Activated CD4-positive, alpha-beta T cell treated with anti-CD3 and anti-CD28 coated beads for 4 hours (primary cell): ENCODE measurements at regions not wholly inside any gene's neighbourhood (a gene's known extent, or its start where the extent isn't known, plus 50 kb on each side); places are given as distances from the start of the nearest gene placed in this dataset.

Experiments used
- DNase-seq, 2 donors: peaks; one replicate each; pipeline ENCODE4 v3.0.0-alpha.2; 2020

DNA sequence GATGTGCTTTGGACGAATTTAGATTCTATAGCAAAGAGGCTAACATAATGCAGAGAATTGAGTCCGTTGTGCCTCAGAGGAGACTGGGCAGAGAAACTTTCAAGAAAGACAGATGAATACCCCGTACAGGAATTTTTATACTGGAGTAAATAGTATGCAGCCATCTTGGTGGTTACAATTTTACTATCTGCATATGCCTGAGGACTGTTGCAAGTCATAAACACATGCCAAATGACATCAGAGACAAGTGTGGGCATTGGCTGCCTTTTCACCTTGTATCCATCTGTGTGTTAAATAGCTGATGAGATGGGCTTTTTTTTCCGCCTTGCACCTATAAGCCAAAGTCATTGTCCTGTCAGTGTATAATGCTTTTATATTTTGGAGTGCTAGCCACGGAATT is 267.5 kb upstream of the SP4 start:
- DNase-seq = no peak

DNA sequence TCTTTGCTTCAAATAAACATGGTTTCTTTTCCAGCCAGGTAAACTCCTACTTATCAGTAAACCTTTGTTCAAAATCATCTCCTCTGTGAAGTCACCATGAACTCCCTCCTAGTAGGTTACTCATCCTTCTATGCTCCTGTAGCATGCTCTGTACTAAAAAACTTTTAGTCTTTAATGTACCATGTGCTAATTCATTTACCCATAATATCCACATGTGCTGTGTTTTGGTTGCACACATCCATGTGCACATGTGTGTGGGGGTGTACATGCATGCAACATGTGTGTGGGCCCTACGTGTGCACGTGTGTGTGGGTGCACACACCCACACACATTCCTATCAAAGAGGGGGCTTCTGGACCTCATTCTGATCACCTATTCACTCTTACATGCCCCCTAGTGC is 259.9 kb upstream of the SP4 start:
- DNase-seq = no peak

DNA sequence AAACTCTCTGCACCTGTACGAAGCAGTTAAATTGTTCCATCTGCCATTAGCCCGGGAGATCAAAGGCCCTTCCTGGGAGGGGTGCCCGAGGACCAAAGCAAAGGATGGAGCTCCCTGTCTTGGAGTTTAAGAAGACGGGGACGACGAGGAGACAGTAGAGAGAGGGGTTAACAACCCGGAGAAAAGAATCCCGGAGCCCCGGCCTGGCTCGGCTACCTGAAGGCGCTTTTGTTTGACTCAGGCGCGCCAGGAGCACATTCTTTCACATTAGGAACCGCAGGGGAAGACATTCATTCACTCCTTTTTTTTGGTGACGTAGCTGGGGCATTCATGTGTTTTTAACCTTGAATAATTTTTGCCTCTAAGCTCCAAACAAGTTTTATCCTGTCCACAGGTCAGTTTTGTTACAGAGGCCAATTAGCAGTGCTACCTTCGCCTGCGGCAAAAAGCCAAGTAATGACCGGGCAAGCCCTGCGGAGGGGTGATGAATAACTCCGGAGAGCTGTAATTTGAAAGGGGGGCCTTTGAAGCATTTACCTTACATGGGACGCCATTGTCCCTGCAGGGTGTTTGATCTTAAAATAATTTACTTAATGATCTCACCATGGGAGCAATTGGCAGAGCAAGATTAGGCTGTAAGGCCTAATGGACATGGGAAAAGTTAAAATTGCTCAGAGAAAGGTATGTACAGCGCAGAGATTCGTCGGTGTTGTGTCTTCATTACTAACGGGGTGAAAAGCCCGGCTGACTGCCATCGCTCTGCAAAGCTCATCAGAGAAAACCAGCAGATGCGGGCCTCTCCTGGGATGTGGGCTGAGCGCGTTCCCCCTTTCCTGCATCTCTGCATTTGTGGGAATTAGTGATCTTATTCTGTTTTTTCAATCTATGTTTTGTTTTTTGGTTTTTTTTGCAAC is 258.0 kb upstream of the SP4 start:
- DNase-seq = no peak

DNA sequence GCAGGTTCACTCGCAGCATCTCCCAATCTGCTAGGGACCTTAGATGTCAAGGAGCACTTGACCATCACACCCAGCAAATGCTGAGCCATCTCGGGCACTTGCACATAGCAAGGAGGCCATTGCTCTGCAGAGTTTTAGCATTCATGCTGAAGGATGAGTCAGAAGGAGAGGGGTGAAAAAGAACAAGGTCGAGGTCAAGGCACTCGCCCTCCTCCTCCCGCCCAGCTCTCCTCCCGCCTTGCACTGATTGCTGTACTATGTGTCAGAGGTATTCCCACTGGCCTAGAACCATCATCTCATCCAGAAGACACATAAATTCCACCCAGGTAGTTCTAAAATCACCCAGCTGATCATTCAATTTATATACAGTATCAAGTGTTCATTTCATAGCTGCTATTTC is 255.1 kb upstream of the SP4 start:
- DNase-seq = no peak

DNA sequence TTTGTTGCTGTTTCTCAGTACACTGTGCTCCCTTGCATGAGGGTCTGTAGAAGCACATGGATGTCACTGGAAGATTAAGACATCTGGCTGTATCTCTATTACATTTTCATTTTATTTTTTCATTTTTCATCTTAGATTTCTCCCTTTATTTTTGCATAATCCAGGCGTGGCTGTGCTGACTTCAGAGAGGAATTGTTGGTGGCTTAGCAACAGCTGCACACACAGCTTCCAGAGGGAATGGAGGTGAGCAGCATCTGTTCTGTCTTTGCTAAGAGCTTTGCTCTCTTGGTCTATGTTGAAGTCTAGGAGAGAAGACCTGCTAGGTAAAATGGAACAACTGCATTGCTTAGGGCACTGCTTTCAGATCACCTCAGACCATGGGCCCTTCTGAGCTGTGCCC is 254.4 kb upstream of the SP4 start:
- no peak for DNase-seq

- DNase-seq = no peak
Measured at GRCh38 chr7:21175714-21176113, 252.2 kb upstream of the SP4 start.

DNA sequence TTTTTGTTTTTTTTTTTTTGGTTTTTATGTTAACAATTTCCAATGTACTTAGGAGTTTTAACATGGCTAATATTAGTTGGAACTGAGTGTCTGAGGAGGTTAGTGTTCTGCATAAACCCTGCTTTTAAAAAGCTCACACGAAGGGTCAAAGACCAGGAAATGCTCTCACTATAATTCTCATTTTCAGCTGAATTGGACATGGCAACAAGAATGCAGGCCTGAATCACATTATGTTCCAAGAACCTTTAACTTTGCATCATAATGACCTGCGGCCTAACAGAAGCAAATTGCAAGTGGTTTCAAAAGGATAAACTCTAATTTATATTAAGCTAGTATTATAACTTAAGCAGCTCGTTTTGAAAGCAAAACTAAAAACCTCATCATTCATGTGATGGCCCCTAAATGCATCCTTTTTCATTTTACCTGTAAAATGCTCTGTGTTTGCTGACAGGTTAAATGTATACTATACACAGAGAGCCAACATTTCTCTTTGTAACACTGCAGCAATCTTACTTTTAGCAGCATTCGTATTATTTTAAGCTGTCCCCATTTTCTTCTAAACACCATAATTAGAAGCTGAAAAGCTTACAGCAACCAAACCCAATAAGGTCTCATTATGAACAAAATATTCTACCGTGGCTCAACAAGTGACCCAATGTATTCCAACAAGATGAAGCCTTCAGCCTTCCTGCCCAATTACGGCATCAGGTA is 242.8 kb upstream of the SP4 start:
- DNase-seq = no peak

- DNase-seq = no peak
Measured at GRCh38 chr7:21185653-21186265, 242.1 kb upstream of the SP4 start.

- no peak for DNase-seq
Measured at GRCh38 chr7:21191321-21192073, 236.4 kb upstream of the SP4 start.

- DNase-seq = no peak
Measured at GRCh38 chr7:21192657-21193056, 235.2 kb upstream of the SP4 start.

DNA sequence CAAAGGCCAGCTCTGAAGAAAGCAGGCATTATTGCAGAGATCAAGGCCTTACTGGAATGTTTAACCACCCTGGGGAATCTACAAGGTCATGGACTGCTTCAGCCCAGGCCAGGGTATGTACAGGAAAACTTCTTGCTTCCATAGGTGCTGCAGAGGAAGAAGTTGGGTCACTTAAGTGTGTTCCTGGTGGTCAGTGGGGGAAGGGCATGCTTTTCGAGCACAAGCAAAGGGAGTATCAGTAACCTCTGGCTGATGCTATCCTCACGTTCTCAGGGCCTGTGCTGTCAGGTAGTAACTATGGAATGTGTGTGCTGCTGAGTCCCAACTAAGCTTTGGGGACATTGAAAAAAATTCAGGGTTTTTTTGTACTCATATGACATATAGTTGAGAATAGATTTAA is 234.0 kb upstream of the SP4 start:
- no peak for DNase-seq

DNA sequence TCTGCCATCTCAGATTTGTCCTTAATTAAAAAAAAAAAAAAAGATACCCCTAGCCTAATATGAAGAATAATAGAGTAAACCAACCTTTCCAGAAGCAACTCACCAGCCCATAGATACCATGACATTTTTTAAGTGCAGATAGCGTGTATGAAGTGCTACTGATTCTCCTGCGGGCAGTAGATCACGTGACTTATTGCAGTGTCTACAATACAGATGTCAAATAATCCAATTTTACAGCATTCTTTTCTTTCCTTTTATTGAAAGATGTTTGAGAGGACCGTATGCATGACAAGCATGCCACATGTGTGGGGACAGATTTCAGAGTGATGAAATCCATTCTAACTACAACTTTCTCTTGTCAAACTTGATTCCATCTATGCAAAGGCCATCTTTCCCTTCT is 232.9 kb upstream of the SP4 start:
- no peak for DNase-seq

GRCh38 chr7:21198921-21199320 is 229.0 kb upstream of the SP4 start:
- DNase-seq = no peak

- no peak for DNase-seq
Measured at GRCh38 chr7:21200503-21200902, 227.4 kb upstream of the SP4 start.

DNA sequence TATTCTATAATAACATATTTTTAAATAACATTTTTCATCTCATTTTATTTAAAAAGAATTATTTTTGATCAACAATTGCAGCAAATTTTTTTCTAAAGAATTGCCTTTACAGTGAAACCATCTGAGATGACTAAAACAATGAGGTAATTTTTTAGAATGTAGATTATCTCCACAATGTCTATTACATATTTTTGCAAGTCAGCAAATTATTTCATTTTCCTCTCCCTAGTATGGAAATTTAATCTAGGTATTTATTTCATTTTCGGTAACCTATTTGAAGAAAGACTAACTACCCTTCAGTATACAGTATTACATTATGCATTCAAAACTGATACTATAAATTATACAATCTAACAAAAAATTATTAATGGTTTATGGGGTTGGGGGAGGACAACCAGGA is 213.2 kb upstream of the SP4 start:
- DNase-seq = no peak

- DNase-seq = no peak
Measured at GRCh38 chr7:21215307-21215706, 212.6 kb upstream of the SP4 start.

DNA sequence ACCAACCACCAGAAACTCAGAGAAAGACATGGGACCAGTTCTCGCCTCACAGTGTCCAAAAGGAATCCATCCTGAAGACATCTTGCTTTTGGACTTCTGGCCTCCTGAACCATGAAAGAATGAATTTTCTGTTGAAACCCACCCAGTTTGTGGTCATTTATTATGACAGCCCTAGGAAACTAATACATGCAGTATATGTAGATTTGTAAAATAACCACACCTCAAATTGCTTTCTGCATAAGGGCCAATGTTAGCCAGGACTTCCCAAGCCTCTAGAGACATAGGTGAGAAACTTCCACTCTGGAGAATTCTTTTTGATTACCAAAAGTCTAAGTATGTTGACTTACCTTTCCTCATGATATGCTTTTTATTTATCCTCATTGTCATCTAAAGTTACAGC is 210.5 kb upstream of the SP4 start:
- no peak for DNase-seq

- no peak for DNase-seq
Measured at GRCh38 chr7:21218155-21218554, 209.7 kb upstream of the SP4 start.

DNA sequence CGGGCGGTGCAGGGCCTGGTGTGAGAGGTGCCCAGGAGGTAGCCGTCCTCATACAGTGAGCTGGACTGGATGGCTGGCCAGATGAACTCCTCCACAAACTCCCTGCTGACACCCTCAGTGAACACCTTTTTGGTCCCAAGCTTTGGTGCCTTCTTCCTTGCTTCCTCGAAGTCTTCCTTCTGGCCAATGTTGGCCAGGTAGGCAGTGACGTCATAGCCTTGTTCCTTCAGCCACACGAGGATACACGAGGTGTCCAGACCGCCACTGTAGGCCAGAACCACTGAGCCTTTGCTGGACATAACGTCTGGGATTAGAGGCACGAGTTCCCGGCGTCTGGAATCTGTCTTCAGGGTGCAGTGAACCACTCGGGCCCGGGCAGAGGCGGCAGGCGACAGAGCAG is 206.8 kb upstream of the SP4 start:
- DNase-seq = no peak

DNA sequence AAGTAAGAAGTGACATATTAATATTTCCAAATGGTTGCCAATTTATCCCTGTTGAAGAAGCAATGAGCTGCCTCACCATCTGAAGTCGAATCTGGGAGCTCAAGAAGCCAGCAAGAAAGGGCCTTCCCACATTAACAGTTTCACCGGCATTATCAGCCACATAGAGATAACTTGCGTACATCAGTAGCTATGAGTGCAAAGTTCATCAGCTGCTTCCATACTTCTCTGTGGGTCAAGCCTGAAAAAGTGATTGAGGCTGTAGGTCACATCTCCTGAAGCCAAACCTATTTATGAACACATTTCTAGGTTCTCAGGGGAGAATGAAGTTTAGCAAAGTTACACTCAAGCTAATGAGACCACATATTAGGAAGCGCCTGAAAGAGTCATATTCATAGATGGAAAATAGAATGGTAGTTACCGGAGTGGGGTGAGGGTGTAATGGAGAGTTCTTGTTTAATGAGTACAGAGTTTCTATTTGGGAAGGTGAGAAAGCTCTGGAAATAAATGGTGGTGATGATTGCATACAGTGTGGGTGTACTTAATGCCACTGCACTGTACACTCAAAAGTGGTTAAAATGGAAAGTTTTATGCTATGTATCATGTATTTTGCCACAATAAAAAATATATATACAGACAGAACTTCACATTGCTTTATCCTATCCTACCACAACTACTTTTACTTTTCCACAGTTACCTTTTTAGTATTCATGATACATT is 189.3 kb upstream of the SP4 start:
- DNase-seq = no peak

DNA sequence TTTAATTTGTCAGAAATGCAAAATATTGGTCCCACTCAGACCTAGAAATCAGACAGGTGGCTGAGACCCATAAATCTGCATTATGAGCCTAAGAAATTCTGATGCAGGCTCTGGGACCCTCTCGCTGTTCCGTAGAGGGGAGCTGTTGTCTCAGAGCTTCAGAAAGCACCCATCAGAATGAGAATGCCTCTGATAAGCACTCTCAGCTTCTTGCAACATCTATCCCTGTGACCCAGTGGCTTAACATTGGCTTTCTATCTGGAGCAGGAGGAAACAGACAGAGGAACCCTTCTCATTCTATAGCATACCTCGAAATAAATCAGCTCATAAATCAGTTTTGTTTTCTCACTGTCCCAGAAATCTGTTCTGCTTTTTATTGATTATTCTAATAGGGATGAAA is 184.6 kb upstream of the SP4 start:
- no peak for DNase-seq

GRCh38 chr7:21251151-21251800 is 176.6 kb upstream of the SP4 start:
- DNase-seq = no peak
